ENCODE measurements at regions not wholly inside any gene's neighbourhood (a gene's known extent, or its start where the extent isn't known, plus 50 kb on each side); places are given as distances from the start of the nearest gene placed in this dataset.

- no peaks in the 10 kb centered on the region for H3K27me3 ChIP-seq (ENCODE audit: control insufficient read depth in 1 of 2, insufficient read depth in 2 of 2, low read length in 2 of 2)
- no peak overlapping the region for H3K9ac ChIP-seq (ENCODE audit: low read length)
- H3K4me3 ChIP-seq (ENCODE audit: low read depth in 1 of 2, low read length in 2 of 2) = no peak overlapping the region
- H3K4me1 ChIP-seq (ENCODE audit: insufficient read depth, low read length) = peaks cover 14% of the 10 kb centered on the region
- no peaks in the 10 kb centered on the region for H3K9me3 ChIP-seq (ENCODE audit: low read length)
- no peak overlapping the region for H3K27ac ChIP-seq (ENCODE audit: low read depth, low read length)
- no peaks in the 10 kb centered on the region for H3K36me3 ChIP-seq (ENCODE audit: insufficient read depth, low read length)
These were observed 173.0 kb upstream of the DAPK1 start for GRCh38 chr9:87324613-87325194.

DNA sequence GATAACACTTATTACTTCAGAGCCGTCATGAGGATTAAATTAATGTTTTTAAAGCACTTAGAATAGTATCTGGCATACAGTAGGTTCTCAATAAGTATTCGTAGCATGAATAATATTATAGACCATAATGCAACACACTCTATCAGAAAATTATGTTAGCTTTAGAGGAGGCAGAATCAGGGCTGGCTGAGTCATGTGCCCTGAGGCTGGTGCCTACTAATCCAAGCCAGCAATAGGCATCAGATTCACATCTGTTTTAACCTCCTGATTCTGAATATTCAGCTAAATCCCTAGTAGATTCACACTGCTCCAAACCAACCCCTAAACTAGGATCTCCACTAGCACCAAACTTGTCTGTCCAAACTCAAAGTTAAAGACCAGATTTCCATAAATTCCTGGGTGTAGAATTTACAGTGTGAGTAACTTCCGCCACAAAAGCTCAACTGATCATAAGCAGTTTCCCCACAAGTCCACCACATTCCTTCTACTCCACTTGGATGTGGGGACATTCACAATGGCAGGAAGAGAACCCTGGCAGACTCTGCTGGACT is 170.0 kb upstream of the DAPK1 start:
- Histone ChIP-seq H3K36me3 (ENCODE audit: insufficient read depth, low read length) (no peaks in the 10 kb centered on the region), H3K27ac (ENCODE audit: low read depth, low read length) (no peak overlapping the region), H3K4me1 (ENCODE audit: insufficient read depth, low read length) (peaks cover 14% of the 10 kb centered on the region), H3K27me3 (ENCODE audit: control insufficient read depth in 1 of 2, insufficient read depth in 2 of 2, low read length in 2 of 2) (no peaks in the 10 kb centered on the region), H3K9me3 (ENCODE audit: low read length) (peaks cover 6% of the 10 kb centered on the region), H3K9ac (ENCODE audit: low read length) (no peak overlapping the region), H3K4me3 (ENCODE audit: low read depth in 1 of 2, low read length in 2 of 2) (no peak overlapping the region)

DNA sequence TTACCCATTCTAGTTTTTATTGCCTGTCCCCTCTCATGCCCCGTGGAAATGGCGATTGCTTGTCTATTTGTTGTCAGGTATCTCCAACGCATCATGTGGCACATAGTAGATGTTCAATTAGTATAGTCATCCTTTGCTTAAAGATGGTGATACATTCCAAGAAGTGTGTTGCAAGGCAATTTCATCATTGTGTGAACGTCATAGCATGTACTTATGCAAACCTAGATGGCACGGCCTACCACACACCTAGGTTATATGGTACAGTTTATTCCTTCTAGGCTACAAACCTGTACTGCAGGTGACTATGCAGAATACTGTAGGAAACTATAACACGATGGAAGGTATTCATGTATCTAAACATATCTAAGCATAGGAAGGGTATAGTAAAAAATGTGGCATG is 163.9 kb upstream of the DAPK1 start:
- peaks cover 12% of the 10 kb centered on the region for H3K4me1 ChIP-seq (ENCODE audit: insufficient read depth, low read length)
- H3K9me3 ChIP-seq (ENCODE audit: low read length) = peaks cover 6% of the 10 kb centered on the region
- H3K27me3 ChIP-seq (ENCODE audit: control insufficient read depth in 1 of 2, insufficient read depth in 2 of 2, low read length in 2 of 2) = no peaks in the 10 kb centered on the region
- no peaks in the 10 kb centered on the region for H3K36me3 ChIP-seq (ENCODE audit: insufficient read depth, low read length)
- no peak overlapping the region for H3K9ac ChIP-seq (ENCODE audit: low read length)
- H3K4me3 ChIP-seq (ENCODE audit: low read depth in 1 of 2, low read length in 2 of 2) = no peak overlapping the region
- H3K27ac ChIP-seq (ENCODE audit: low read depth, low read length) = no peak overlapping the region

GRCh38 chr9:87334366-87334765 is 163.3 kb upstream of the DAPK1 start:
- H3K27me3 ChIP-seq (ENCODE audit: control insufficient read depth in 1 of 2, insufficient read depth in 2 of 2, low read length in 2 of 2) = no peaks in the 10 kb centered on the region
- H3K4me3 ChIP-seq (ENCODE audit: low read depth in 1 of 2, low read length in 2 of 2) = no peak overlapping the region
- H3K9me3 ChIP-seq (ENCODE audit: low read length) = peaks cover 6% of the 10 kb centered on the region
- peaks cover 12% of the 10 kb centered on the region for H3K4me1 ChIP-seq (ENCODE audit: insufficient read depth, low read length)
- no peaks in the 10 kb centered on the region for H3K36me3 ChIP-seq (ENCODE audit: insufficient read depth, low read length)
- H3K27ac ChIP-seq (ENCODE audit: low read depth, low read length) = no peak overlapping the region
- no peak overlapping the region for H3K9ac ChIP-seq (ENCODE audit: low read length)

GRCh38 chr9:87336407-87336806 is 161.3 kb upstream of the DAPK1 start:
- Histone ChIP-seq H3K27ac (ENCODE audit: low read depth, low read length) (no peak overlapping the region), H3K27me3 (ENCODE audit: control insufficient read depth in 1 of 2, insufficient read depth in 2 of 2, low read length in 2 of 2) (no peaks in the 10 kb centered on the region), H3K36me3 (ENCODE audit: insufficient read depth, low read length) (no peaks in the 10 kb centered on the region), H3K9ac (ENCODE audit: low read length) (no peak overlapping the region), H3K4me3 (ENCODE audit: low read depth in 1 of 2, low read length in 2 of 2) (no peak overlapping the region), H3K4me1 (ENCODE audit: insufficient read depth, low read length) (peaks cover 12% of the 10 kb centered on the region), H3K9me3 (ENCODE audit: low read length) (peaks cover under 1% of the 10 kb centered on the region)

DNA sequence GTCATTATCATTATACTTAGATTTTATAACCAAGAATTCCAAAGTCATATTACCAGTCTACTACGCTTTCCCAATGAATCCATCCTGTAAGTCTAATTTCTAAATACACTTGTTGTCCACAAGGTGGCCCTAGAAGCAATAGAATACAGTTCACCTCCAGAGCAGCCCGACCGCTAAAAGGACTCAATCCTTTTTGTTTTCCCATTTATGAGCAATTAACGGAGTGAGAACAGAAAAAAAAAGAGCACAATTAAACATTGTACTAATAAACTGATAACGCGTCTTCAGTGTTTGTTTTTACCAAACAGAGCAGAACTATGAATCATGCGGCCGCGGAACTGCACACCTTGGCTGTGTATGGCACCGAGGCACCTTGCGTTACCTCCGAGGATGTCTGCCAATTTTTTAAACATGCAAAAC is 160.7 kb upstream of the DAPK1 start:
- Histone ChIP-seq H3K9ac (ENCODE audit: low read length) (peak overlapping the region; percentile 6), H3K27ac (ENCODE audit: low read depth, low read length) (no peak overlapping the region), H3K4me3 (ENCODE audit: low read depth in 1 of 2, low read length in 2 of 2) (peak overlapping the region; percentile 28 to 73)

DNA sequence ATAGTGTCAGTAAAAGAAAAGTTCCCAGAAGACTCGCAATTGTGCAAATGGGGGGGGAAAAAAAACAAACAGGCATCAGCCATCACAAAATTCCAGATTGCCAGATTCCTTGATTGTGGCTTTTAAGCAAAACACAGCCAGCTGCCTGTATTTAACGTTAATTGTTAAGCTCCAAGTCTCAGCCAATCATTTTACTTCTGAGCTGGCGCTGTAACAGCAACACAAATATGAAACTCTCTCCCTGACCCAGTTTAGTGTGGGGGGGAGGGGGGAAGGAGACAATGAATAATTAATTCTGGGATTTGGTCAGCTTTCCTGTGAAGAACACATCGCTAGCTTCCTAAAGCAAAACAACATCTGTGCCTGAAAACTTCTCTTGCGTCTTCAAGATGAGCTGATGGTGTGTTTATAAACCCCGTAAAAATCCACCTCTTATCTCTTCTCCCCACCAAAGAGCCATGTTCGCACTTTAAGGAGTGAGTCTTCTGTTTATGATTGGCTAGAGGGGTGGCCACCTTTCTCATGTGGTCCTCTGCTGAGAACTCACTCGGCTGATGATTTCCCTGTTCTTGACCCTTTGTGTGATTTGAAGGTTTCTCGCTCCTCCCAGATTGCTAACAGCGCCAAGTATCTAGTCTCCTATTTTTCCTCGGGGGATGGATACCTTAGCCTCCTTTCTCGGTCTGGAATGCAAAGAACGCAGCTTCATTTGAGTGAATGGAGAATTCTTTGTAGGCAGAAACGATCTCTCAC is 160.2 kb upstream of the DAPK1 start:
- peak overlapping the region; percentile 6 for H3K9ac ChIP-seq (ENCODE audit: low read length)
- peaks cover 12% of the 10 kb centered on the region for H3K4me1 ChIP-seq (ENCODE audit: insufficient read depth, low read length)
- no peak overlapping the region for H3K27ac ChIP-seq (ENCODE audit: low read depth, low read length)
- no peaks in the 10 kb centered on the region for H3K9me3 ChIP-seq (ENCODE audit: low read length)
- H3K4me3 ChIP-seq (ENCODE audit: low read depth in 1 of 2, low read length in 2 of 2) = peak overlapping the region; percentile 28 to 73
- H3K27me3 ChIP-seq (ENCODE audit: control insufficient read depth in 1 of 2, insufficient read depth in 2 of 2, low read length in 2 of 2) = no peaks in the 10 kb centered on the region
- no peaks in the 10 kb centered on the region for H3K36me3 ChIP-seq (ENCODE audit: insufficient read depth, low read length)

More for the DNA sequence above, 160.7 kb upstream of the DAPK1 start:
- Histone ChIP-seq H3K36me3 (ENCODE audit: insufficient read depth, low read length) (no peaks in the 10 kb centered on the region), H3K27me3 (ENCODE audit: control insufficient read depth in 1 of 2, insufficient read depth in 2 of 2, low read length in 2 of 2) (no peaks in the 10 kb centered on the region), H3K4me1 (ENCODE audit: insufficient read depth, low read length) (peaks cover 12% of the 10 kb centered on the region), H3K9me3 (ENCODE audit: low read length) (no peaks in the 10 kb centered on the region)

DNA sequence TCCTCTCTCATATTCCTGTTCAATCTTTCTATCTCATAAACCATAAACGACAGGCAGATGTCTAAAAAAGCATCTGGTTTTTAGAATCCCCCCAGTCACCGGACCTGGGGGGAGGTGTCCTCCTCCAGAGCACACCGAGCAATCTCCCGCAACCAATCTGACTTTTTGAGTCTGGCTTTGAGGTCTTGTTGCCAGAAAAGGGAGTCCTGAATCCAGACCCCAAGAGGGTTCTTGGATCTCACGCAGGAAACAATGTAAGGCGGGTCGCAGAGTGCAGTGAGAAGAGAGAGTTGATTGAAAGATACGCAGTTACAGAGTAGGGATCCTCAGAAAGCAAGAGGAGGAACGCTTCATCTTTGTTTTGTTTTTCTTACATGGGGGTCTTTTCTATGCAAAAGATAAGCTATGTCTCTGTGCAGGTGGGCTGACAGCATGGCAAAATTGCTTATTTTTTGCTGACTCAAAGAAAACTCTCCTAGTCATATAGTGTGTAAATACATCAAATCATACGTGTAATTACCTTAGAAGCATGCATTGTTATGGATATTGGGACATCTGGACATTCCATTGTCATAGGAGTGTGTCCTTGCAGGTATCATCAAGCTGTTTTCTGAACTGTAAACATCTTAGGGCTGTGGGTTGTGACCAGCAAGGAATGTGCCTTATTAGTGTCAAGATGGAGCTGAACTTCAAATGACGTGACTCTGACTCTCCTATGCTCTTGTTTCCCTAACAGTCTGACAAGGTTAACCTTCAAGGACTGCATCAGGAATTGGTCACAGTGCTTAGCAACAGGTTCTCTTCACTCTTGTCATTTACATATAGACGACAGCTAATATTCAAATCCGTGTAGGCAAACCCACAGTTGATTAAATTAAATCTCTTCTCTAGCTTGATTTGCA is 159.3 kb upstream of the DAPK1 start:
- H3K27ac ChIP-seq (ENCODE audit: low read depth, low read length) = no peak overlapping the region
- H3K4me3 ChIP-seq (ENCODE audit: low read depth in 1 of 2, low read length in 2 of 2) = peak overlapping the region in 1 of 2 donors; percentile 73
- no peaks in the 10 kb centered on the region for H3K27me3 ChIP-seq (ENCODE audit: control insufficient read depth in 1 of 2, insufficient read depth in 2 of 2, low read length in 2 of 2)
- peaks cover 12% of the 10 kb centered on the region for H3K4me1 ChIP-seq (ENCODE audit: insufficient read depth, low read length)
- peak overlapping the region; percentile 6 for H3K9ac ChIP-seq (ENCODE audit: low read length)
- no peaks in the 10 kb centered on the region for H3K36me3 ChIP-seq (ENCODE audit: insufficient read depth, low read length)
- H3K9me3 ChIP-seq (ENCODE audit: low read length) = no peaks in the 10 kb centered on the region

GRCh38 chr9:87340391-87340790 is 157.3 kb upstream of the DAPK1 start:
- H3K36me3 ChIP-seq (ENCODE audit: insufficient read depth, low read length) = no peaks in the 10 kb centered on the region
- no peak overlapping the region for H3K4me3 ChIP-seq (ENCODE audit: low read depth in 1 of 2, low read length in 2 of 2)
- no peaks in the 10 kb centered on the region for H3K9me3 ChIP-seq (ENCODE audit: low read length)
- no peak overlapping the region for H3K9ac ChIP-seq (ENCODE audit: low read length)
- peaks cover 12% of the 10 kb centered on the region for H3K4me1 ChIP-seq (ENCODE audit: insufficient read depth, low read length)
- no peaks in the 10 kb centered on the region for H3K27me3 ChIP-seq (ENCODE audit: control insufficient read depth in 1 of 2, insufficient read depth in 2 of 2, low read length in 2 of 2)
- H3K27ac ChIP-seq (ENCODE audit: low read depth, low read length) = no peak overlapping the region

- Histone ChIP-seq H3K27ac (ENCODE audit: low read depth, low read length) (no peak overlapping the region), H3K9me3 (ENCODE audit: low read length) (no peaks in the 10 kb centered on the region), H3K4me3 (ENCODE audit: low read depth in 1 of 2, low read length in 2 of 2) (no peak overlapping the region), H3K36me3 (ENCODE audit: insufficient read depth, low read length) (no peaks in the 10 kb centered on the region), H3K27me3 (ENCODE audit: control insufficient read depth in 1 of 2, insufficient read depth in 2 of 2, low read length in 2 of 2) (no peaks in the 10 kb centered on the region), H3K4me1 (ENCODE audit: insufficient read depth, low read length) (peaks cover 8% of the 10 kb centered on the region), H3K9ac (ENCODE audit: low read length) (no peak overlapping the region)
These were observed 154.9 kb upstream of the DAPK1 start for GRCh38 chr9:87342743-87343142.

DNA sequence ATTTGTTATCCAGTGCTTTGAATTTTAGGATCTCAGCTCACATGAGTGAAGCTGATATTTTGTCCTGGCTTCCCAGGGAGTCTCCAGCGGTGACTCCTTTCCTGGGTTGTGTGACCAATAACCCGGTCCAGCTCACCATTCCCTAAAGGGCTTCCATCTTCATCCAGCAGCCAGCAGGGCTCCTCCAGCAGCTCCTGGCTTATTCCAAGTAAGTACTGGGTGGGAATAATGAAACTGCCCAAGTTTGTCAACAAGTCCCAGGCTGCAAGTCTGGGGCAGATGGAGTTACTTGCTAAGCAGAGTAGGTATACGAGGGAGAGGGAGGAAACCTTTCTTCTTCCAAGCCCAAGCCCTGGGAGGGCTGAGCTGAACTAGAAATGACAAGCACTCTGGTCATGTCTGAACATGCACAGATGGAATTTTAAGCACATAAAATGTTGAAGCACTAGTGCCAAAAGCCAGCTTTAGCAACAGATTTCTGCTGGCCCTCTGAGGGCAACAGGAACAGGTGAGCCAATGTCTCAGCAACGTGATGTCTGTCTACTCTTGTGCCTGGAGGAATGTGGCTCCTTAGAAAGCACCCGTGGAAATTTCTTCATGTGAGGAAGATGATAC is 153.7 kb upstream of the DAPK1 start:
- Histone ChIP-seq H3K4me1 (ENCODE audit: insufficient read depth, low read length) (no peaks in the 10 kb centered on the region), H3K27ac (ENCODE audit: low read depth, low read length) (no peak overlapping the region), H3K9ac (ENCODE audit: low read length) (no peak overlapping the region), H3K27me3 (ENCODE audit: control insufficient read depth in 1 of 2, insufficient read depth in 2 of 2, low read length in 2 of 2) (no peaks in the 10 kb centered on the region), H3K4me3 (ENCODE audit: low read depth in 1 of 2, low read length in 2 of 2) (no peak overlapping the region), H3K36me3 (ENCODE audit: insufficient read depth, low read length) (no peaks in the 10 kb centered on the region), H3K9me3 (ENCODE audit: low read length) (no peaks in the 10 kb centered on the region)
